GM20000 (cell line): ENCODE measurements at regions not wholly inside any gene's neighbourhood (a gene's known extent, or its start where the extent isn't known, plus 50 kb on each side); places are given as distances from the start of the nearest gene placed in this dataset.

ENCODE experiments used
- DNase-seq: peaks from one replicate; pipeline ENCODE4 v3.0.0; 2012; ENCODE audit warnings: low spot score
- CTCF ChIP-seq: IDR thresholded peaks from 2 replicates; pipeline ENCODE4 v1.5.1; 2012; ENCODE audit warnings: mild to moderate bottlenecking, control low read depth; ENCODE audit errors: extremely low read depth, missing control alignments

GRCh38 chr6:120328521-120328920 lies 979.0 kb upstream of the MAN1A1 start:
- DNase-seq, result no peak
- no peak for TF ChIP-seq CTCF

- no peak for DNase-seq
- no peak for TF ChIP-seq CTCF
Measured at GRCh38 chr6:120320481-120321162, 971.1 kb upstream of the MAN1A1 start.

- no peak for TF ChIP-seq CTCF
- DNase-seq, result no peak
Measured at GRCh38 chr6:120304223-120304622, 954.7 kb upstream of the MAN1A1 start.

GRCh38 chr6:120303527-120303926 lies 954.0 kb upstream of the MAN1A1 start:
- TF ChIP-seq CTCF, result no peak
- no peak for DNase-seq

- no peak for DNase-seq
- no peak for TF ChIP-seq CTCF
Measured at GRCh38 chr6:120302041-120302440, 952.5 kb upstream of the MAN1A1 start.

GRCh38 chr6:120290964-120291363 lies 941.4 kb upstream of the MAN1A1 start:
- no peak for TF ChIP-seq CTCF
- no peak for DNase-seq

- no peak for DNase-seq
- no peak for TF ChIP-seq CTCF
Measured at GRCh38 chr6:120282005-120282404, 932.4 kb upstream of the MAN1A1 start.
